Endothelial cell of umbilical vein (primary cell): ENCODE measurements at regions not wholly inside any gene's neighbourhood (a gene's known extent, or its start where the extent isn't known, plus 50 kb on each side); places are given as distances from the start of the nearest gene placed in this dataset.
A peak's percentile ranks its signal among the peaks of the same experiment; 100 is the strongest.

Source experiments
- BruUV-seq: library from RNA; stranded (reverse); fragments of 400-500 nt; replicated peaks from 2 replicates; lab custom pipeline; 2021; lab: Mats Ljungman, UMichigan
- CTCF ChIA-PET: fragments of 300-600, 350-600 bp; sonication (Branson Sonifier 250); formaldehyde crosslinking; loops from one replicate; lab custom pipeline; 2021; ENCODE audit warnings: antibody characterized with exemption, inconsistent platforms; lab: Charles Lee
- POLR2A ChIA-PET: fragments of 300-600, 350-600 bp; sonication (Branson Sonifier 250); formaldehyde crosslinking; loops from one replicate; lab custom pipeline; 2021; ENCODE audit warnings: antibody characterized with exemption, inconsistent platforms; lab: Charles Lee
- DNase-seq: peaks from one replicate; pipeline ENCODE4 v3.0.0-alpha.2; 2011; ENCODE audit warnings: low read depth, low spot score
- FAIRE-seq: peaks from 2 replicates; lab custom pipeline; 2011; peaks lifted over from hg19 to GRCh38; lab: Jason Lieb, UNC
- H2AFZ ChIP-seq: 2 replicates; pipeline ENCODE4 v1.6.0; 2012; ENCODE audit warnings: low read depth, low read length, control low read depth, inconsistent platforms
- H3K27ac ChIP-seq: 2 replicates; pipeline ENCODE4 v1.5.1; 2011; ENCODE audit warnings: low read depth, mild to moderate bottlenecking, control low read depth, low read length, moderate library complexity; ENCODE audit not compliant: insufficient read depth
- H3K27me3 ChIP-seq, 2 experiments: 2 replicates each; pipeline versions ENCODE4 v1.6.0 to v1.6.1; 2011; ENCODE audit warnings: low read length in 2 of 2, mixed read lengths in 1 of 2; ENCODE audit not compliant: control insufficient read depth in 2 of 2, insufficient read depth in 2 of 2
- H3K36me3 ChIP-seq, 2 experiments: 2 replicates in 1 of 2; 3 replicates in 1 of 2; pipeline ENCODE4 v1.5.1; 2011; ENCODE audit warnings: low read length in 2 of 2, mild to moderate bottlenecking in 1 of 2, moderate library complexity in 1 of 2; ENCODE audit not compliant: control insufficient read depth in 2 of 2, insufficient read depth in 2 of 2; ENCODE audit errors: extremely low read depth in 1 of 2
- H3K4me1 ChIP-seq: 3 replicates; pipeline ENCODE4 v1.5.1; 2011; ENCODE audit warnings: mild to moderate bottlenecking, low read length; ENCODE audit not compliant: control insufficient read depth, insufficient read depth; ENCODE audit errors: extremely low read depth
- H3K4me2 ChIP-seq: 2 replicates; pipeline ENCODE4 v1.6.1; 2011; ENCODE audit warnings: low read length, control low read depth, mixed read lengths; ENCODE audit not compliant: insufficient read depth
- H3K4me3 ChIP-seq, 3 experiments: fragments of 200-600 bp in 1 of 3; sonication (generic), shearing (Covaris generic) in 1 of 3; replicated peaks in 1 of 3; 2 replicates each; pipeline ENCODE4 v1.5.1; 2011 to 2016; ENCODE audit warnings: control low read depth in 3 of 3, low read length in 3 of 3, mild to moderate bottlenecking in 2 of 3, inconsistent platforms in 1 of 3, low read depth in 1 of 3, moderate library complexity in 1 of 3; ENCODE audit not compliant: insufficient read depth in 1 of 3
- H3K79me2 ChIP-seq: 2 replicates; pipeline ENCODE4 v1.6.0; 2012; ENCODE audit warnings: low read length, inconsistent platforms; ENCODE audit not compliant: control insufficient read depth, insufficient read depth
- H3K9ac ChIP-seq: replicated peaks from 2 replicates; pipeline ENCODE3; 2011; ENCODE audit warnings: low read length, control low read depth; ENCODE audit not compliant: insufficient read depth; ENCODE audit errors: extremely low read depth
- H3K9me1 ChIP-seq: replicated peaks from 3 replicates; pipeline ENCODE4 v1.6.0; 2011; ENCODE audit warnings: mild to moderate bottlenecking, low read length; ENCODE audit not compliant: control insufficient read depth, insufficient read depth; ENCODE audit errors: extremely low read depth
- H3K9me3 ChIP-seq: replicated peaks from 2 replicates; pipeline ENCODE4 v1.5.1; 2012; ENCODE audit warnings: low read length, inconsistent platforms; ENCODE audit not compliant: control insufficient read depth, insufficient read depth
- H4K20me1 ChIP-seq: replicated peaks from 2 replicates; pipeline ENCODE3; 2011; ENCODE audit warnings: mild to moderate bottlenecking, low read length; ENCODE audit not compliant: control insufficient read depth, insufficient read depth; ENCODE audit errors: extremely low read depth
- CTCF ChIP-seq, 2 donors: IDR thresholded peaks; 1 replicate in 1 of 2; 2 replicates in 1 of 2; pipeline ENCODE4 v1.5.1; 2011; ENCODE audit warnings: low read length in 2 of 2, mild to moderate bottlenecking in 2 of 2, moderate library complexity in 2 of 2, control low read depth in 1 of 2, inconsistent platforms in 1 of 2, low read depth in 1 of 2; ENCODE audit not compliant: insufficient read depth in 1 of 2; ENCODE audit errors: extremely low read depth in 1 of 2
- EZH2 ChIP-seq: IDR thresholded peaks from 2 replicates; pipeline ENCODE4 v1.6.1; 2012; ENCODE audit warnings: borderline replicate concordance, low read depth, mild to moderate bottlenecking, moderate library complexity, low read length, inconsistent platforms; ENCODE audit not compliant: severe bottlenecking
- FOS ChIP-seq: IDR thresholded peaks from 2 replicates; pipeline ENCODE4 v1.6.1; 2011; ENCODE audit warnings: mild to moderate bottlenecking, low read length, moderate library complexity, borderline replicate concordance; ENCODE audit not compliant: insufficient read depth
- GATA2 ChIP-seq: IDR thresholded peaks from 2 replicates; pipeline ENCODE4 v1.7.0; 2011; ENCODE audit warnings: low read depth, mild to moderate bottlenecking, moderate library complexity, mixed read lengths, low read length; ENCODE audit not compliant: insufficient read length, insufficient read depth
- JUN ChIP-seq: IDR thresholded peaks from 2 replicates; pipeline ENCODE4 v1.6.1; 2011; ENCODE audit warnings: borderline replicate concordance, low read depth; ENCODE audit not compliant: insufficient read length, insufficient read depth
- MYC ChIP-seq: IDR thresholded peaks from one replicate; pipeline ENCODE4 v1.6.1; 2011; ENCODE audit warnings: mild to moderate bottlenecking, low read depth, low read length
- POLR2A ChIP-seq: IDR thresholded peaks from 2 replicates; pipeline ENCODE4 v1.6.1; 2012; ENCODE audit warnings: low read depth, mild to moderate bottlenecking, control low read depth, low read length
- POLR2AphosphoS5 ChIP-seq: IDR thresholded peaks from 2 replicates; pipeline ENCODE4 v1.6.1; 2012; ENCODE audit warnings: low read depth, mild to moderate bottlenecking, control low read depth, low read length, moderate library complexity; ENCODE audit not compliant: insufficient read depth
- dilution Hi-C: fragments of 300-500 bp; cut with MboI; formaldehyde crosslinking; loops from one replicate; pipeline ENCODE4 v1.15.0; 2019; ENCODE audit warnings: low sequenced_read_pairs; ENCODE audit not compliant: extremely low pct_ligation_motif_present
- intact Hi-C: fragments of 100-400 bp; cut with micrococcal nuclease; formaldehyde crosslinking; loops from one replicate; pipeline ENCODE4 v1.10.0; 2022
- TF ChIP-seq, protein P1 (sequence below): IDR thresholded peaks from 2 replicates; pipeline ENCODE4 v1.6.1; 2011; ENCODE audit not compliant: insufficient read depth, insufficient read length

GRCh38 chr1:9441451-9442133, 97.7 kb upstream of the SLC25A33 start:
- DNase-seq (peak; percentile 94), FAIRE-seq (peak; percentile 95)
- H2AFZ ChIP-seq: peak overlapping the region; percentile 72
- peak overlapping the region; percentile 56 for H3K4me2 ChIP-seq
- intact Hi-C loops: loop anchor here (1.0 to 5.0 kb wide), 6 partner anchors 12 to 149 kb away; partner anchors contain the start of gene SPSB1
- H3K79me2 ChIP-seq: no peaks in the 10 kb centered on the region
- BruUV-seq: TSS peak; percentile 55
- H3K27me3 ChIP-seq: no peaks in the 10 kb centered on the region
- dilution Hi-C loops: no loop called here
- H3K9ac ChIP-seq: peak overlapping the region; percentile 71
- H3K27ac ChIP-seq: peak overlapping the region; percentile 84
- POLR2A ChIA-PET: interaction anchor here (0.6 to 2.0 kb wide), 9 partner anchors 13 to 150 kb away, joined by 3 to 13 read pairs (median 5); no protein-coding TSS in a partner anchor
- H3K4me3 ChIP-seq: no peak overlapping the region
- no peaks in the 10 kb centered on the region for H3K36me3 ChIP-seq
- H3K9me3 ChIP-seq: no peaks in the 10 kb centered on the region
- no peaks in the 10 kb centered on the region for H3K9me1 ChIP-seq
- TF ChIP-seq CTCF (IDR thresholded peaks at IDR 0.05; ENCODE audit: extremely low read depth in 1 of 2, insufficient read depth in 1 of 2, low read depth in 1 of 2, low read length in 2 of 2) (no peak), FOS (peak; percentile 10), MYC (no peak), EZH2 (no peak), GATA2 (no peak), POLR2AphosphoS5 (peak; percentile 13), POLR2A (no peak), JUN (peak; percentile 4)
- TF ChIP-seq, protein P1, sequence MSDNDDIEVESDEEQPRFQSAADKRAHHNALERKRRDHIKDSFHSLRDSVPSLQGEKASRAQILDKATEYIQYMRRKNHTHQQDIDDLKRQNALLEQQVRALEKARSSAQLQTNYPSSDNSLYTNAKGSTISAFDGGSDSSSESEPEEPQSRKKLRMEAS: no peak
- peaks cover 38% of the 10 kb centered on the region for H3K4me1 ChIP-seq
- CTCF ChIA-PET: interaction anchor here (1.0 to 3.1 kb wide), 17 partner anchors 11 to 230 kb away, joined by 3 to 18 read pairs (median 5); partner anchors contain the start of gene SPSB1
- no peaks in the 10 kb centered on the region for H4K20me1 ChIP-seq
